Activated naive CD4-positive, alpha-beta T cell (primary cell): ENCODE measurements at regions not wholly inside any gene's neighbourhood (a gene's known extent, or its start where the extent isn't known, plus 50 kb on each side); places are given as distances from the start of the nearest gene placed in this dataset.

Experiments
- DNase-seq, 4 experiments: peaks; one replicate each; lab custom pipeline; 2025; lab: John Stamatoyannopoulos, UW

DNA sequence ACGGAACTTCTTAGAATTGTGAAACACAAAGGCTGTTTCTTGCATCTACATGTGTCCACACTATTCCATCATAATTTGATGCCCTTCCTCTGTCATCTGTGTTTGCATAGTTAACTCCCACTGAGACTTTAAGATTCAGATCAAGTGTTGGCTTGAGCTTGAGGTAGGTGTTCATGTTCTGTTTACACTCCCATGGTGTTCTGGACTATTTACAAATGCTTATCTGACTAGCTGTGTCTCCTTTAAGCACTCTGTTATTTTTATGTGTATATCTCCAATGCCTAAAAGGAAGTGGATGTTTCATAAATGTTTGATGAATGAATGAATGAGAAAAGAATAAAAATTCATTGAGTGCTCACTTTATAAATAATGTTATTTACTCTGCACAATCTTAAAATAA, 622.7 kb downstream of the RAB28 start:
- DNase-seq = no peak

DNA sequence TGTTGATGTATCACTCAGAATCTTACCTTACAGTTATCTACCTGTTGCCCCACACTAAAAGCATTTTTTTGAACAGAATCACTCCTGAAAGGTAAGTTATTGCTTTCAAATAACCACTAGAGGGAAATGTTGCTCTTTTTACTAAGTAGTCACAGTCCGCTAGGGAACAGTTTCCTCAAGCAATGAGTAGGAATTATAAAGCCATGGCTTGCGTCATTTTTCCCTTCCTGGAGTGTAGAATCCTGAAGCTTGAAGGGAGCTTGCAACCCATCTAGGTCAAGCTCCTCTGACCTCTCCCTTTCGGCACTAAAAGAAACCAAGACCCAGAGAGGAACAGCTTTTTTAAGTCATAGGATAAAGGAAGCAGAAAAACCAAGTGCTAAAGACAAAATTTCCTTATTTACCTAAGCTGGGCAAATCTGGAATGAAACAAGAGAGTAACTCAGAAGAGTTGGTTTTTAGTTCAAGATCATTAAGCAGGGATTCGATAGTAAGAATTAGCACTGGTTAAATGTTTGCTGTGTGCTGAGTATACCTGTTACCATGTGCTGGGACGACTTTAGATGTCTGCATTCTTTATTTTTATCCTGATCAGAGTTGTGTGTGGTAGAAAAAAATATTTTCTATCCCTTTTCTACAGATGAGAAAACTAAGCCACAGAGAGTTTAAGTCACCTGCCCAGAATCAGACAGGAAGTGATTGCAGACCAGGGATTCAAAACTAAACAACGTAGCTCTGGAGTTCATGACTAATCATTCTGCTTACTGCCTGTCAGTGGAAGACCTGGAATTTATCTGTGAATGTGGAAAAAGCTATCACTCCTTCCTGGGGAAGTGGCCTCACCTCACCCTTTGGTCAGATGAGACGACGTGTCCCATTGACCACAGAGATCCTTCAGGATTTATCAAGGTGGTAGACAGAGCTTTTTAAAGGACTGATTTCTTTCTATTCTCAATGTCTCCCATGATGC, 631.5 kb downstream of the RAB28 start:
- no peak for DNase-seq

- no peak for DNase-seq
Measured at GRCh38 chr4:12846368-12846767, 637.8 kb downstream of the RAB28 start.

- DNase-seq = no peak
Measured at GRCh38 chr4:12844141-12844540, 640.0 kb downstream of the RAB28 start.

DNA sequence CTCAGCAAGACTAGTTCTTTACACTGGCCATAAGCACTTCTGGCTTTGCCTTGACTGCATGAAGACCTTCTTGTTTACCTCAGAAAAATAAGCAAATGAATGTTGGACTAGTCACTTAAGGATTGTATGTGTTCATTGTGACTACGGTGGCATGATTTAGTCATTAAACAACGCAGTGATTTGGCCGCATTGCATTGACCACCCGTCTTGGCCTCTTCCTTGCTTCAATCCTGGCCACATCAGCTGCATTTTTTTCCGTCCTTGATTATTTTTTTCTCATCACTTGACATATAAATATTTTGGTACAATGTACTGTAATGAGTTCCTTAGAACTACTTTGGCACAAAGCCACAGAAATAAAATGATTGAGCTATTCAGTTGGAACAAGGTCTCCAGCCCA, 656.2 kb downstream of the RAB28 start:
- DNase-seq = no peak

GRCh38 chr4:12791536-12791935, 692.6 kb downstream of the RAB28 start:
- no peak for DNase-seq

- no peak for DNase-seq
Measured at GRCh38 chr4:12787261-12787660, 696.9 kb downstream of the RAB28 start.

DNA sequence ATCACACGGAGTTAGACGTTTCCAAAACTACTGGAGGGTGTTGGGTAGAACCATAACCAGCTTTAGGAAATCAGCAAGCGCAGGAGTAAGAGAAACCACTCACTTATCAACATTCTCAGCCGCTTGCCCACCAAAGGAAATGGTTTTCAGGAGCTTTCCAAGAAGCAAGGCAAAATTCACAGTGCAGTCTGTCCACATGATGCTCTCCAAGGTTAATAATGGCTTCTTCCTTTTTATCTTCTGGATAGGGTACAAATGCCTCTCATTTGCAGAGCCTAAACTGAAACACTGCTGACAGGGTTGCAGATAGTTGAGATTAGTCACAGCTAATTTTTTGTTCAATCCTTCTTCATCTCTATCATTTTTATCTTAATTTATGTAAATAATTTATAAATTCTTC, 705.4 kb downstream of the RAB28 start:
- no peak for DNase-seq

DNA sequence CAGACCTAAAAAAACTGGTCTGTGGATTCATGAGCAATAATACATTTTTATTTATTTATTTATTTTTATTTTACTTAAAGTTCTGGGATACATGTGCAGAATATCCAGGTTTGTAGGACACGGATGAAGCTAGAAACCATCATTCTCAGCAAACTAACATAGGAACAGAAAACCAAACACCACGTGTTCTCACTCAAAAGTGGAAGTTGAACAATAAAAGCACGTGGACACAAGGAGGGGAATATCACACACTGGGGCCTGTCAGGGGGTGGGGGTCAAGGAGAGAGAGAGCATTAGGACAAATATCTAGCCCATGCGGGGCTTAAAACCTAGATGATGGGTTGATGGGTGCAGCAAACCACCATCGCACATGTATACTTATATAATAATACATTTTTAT, 705.9 kb downstream of the RAB28 start:
- no peak for DNase-seq

DNA sequence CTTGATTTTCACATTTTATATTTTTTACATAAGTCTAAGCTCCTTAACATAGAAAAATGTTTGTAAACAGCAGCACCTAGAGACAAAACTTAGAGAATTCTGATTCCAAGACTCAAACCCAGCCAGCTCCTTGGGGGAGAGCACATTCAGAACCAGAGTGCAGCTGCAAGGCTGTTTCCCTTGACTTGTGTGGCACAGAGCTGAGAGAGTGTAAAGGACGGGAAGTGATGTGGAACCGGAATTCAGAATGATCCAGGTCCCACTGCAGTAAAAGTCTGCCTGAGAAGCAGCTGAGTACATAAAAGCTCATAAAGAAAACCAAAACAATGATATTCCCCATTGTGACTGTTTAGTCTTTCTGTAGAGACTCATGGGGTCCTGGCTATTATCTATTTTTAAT, 713.8 kb downstream of the RAB28 start:
- DNase-seq = no peak

GRCh38 chr4:12761694-12762093, 722.4 kb downstream of the RAB28 start:
- DNase-seq = no peak

DNA sequence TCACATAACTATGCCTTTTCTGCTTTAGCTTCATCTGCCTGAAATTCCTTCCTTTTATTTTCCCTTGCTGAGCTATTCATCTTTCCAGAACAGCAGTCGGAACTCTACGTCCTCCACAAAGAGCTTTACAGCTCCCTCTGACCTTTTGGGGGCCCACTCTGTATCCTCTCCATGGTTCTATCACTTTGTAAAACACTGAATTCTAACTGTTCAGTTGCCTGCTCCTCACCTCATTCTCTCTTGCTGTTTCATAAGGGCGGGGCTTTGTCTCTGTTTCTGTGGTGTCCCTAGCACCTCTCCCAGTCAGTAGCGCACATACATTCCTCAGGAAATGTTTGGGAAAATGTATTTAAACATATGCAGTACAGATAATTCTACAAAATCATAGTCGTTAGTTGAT, 737.0 kb downstream of the RAB28 start:
- no peak for DNase-seq

DNA sequence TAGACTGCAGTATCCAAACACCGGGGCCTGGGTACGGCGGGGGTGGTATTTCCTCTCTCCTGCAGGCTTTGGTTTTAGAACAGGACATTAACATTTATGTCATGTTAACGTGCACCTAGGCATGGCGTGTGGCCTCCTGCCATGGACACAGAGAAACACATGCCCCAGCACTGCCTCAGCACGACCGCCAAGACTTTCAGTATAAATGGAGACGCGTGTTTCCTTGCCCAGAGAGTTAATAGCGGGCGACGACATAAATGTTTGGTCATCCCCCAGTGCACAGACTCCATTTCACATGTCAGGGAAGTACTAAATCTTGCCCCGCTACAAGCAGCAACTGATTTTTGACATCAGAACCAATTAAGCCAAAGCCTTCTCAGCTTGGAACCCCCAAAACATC, 737.9 kb downstream of the RAB28 start:
- no peak for DNase-seq

DNA sequence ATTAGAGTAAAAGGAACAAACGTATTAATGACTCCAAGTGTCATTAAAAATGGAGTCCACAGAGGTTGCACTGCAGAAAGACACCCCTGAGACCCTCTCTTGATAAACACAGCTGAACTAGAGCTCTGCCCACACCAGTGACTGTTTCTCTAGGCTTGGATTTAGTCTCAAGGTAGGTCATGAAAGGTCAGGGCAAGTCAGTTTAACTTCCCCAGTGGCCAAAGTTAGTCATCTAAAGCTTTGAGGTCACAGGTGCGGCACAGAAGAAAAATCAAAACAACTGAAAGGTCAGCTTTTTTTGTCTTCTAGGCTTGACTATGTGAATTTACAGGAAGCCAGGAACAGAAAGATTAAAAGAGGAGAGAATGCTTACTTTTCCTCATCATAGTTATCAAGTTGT, 749.6 kb downstream of the RAB28 start:
- DNase-seq = no peak

- DNase-seq = no peak
Measured at GRCh38 chr4:12729384-12729783, 754.8 kb downstream of the RAB28 start.

DNA sequence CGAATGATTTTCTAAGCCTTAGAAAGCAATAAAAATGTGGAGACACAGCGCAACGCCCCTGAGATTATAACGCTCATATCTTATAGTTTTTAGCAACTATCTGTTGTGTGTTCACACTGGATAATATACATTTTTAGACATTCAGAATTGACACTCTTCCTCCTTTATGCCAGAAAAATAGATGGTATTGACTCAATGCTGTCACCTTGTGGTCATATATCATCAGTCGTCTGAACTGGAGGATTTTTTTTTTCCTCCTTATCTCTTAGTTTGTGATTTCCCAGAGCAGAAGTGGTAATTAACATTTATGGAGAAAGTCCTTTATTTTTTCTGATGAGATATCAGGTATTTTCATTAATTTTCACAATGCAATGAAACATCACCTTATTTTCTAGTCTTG, 759.6 kb downstream of the RAB28 start:
- no peak for DNase-seq

- DNase-seq = no peak
Measured at GRCh38 chr4:12723849-12724447, 760.2 kb downstream of the RAB28 start.

DNA sequence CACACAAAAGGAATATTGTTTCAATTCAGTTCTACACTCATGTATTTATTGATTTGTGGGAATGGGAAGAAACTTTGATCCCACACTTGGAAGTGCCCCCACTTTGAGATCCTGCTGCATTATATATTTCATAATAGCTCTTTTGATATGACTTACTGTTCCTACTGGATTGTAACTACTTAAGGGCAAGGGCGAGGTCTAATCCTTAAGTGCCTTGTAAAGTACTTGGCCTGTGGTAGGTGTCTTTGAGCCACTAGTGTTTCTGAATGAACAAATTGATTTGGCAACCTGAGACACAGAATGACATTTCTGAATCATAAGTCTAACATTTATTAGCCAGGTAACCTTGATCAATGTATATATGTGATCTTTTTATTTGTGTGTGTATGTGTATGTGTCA, 767.2 kb downstream of the RAB28 start:
- no peak for DNase-seq

- no peak for DNase-seq
Measured at GRCh38 chr4:12712648-12713339, 771.3 kb downstream of the RAB28 start.

DNA sequence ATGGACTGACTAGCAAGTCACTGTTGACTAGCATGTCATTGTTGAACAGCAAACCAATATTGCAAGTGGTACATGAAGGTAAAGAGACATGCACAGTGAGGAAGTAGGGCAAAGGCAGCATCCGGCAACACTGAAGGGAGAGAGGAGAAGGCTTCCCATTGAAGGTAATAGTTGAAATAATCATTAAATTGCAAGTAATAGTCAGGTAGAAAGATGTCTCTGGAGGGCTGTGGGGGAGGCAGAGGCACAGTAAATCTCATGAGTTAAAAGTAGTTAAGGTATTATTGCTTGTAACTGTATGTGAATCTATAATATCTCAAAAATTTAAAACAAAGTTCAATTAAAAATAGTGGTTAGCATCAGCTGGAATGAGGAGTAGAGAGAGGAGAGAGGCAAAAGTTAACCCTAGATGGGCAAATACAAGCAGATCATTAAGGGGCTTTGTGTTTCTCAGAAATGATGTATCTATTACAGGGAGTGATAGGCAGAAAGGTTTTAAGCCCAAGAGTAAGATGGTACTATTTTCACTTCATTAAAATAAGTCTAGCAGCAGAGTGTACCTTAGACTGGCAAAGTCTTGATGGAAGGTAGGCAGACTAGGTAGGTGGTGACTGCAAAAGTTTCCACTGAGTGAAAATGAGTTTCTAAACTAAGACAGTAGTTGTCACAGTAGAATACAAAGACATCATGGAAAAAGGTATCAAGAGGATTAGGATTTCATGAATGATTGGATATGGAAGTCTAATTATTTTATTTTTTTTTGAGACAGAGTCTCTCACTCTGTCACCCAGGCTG, 776.6 kb downstream of the RAB28 start:
- DNase-seq = no peak

DNA sequence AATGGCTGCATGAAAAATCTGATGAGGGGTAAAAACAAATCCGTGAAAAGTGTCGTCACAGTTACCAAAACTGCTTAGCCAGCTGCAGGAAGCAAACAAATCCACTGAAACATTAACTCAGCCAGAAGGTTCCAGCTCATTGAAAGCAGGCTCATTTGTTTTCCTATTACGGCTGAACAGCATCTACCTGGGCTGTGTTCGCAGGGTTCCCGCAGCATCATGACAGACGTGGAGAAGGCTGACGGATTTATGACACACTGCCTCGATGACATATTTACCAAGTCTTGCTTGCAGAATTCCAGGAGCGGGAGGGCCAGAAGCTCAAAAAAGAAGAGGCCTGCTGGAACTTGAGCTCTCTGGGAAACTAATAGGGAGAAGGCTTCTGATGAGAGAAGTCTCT, 781.1 kb downstream of the RAB28 start:
- DNase-seq = no peak

GRCh38 chr4:12701384-12701783, 782.8 kb downstream of the RAB28 start:
- DNase-seq = no peak
